Hippocampal formation (tissue), 2 donors: ENCODE measurements at regions not wholly inside any gene's neighbourhood (a gene's known extent, or its start where the extent isn't known, plus 50 kb on each side); places are given as distances from the start of the nearest gene placed in this dataset.

Experiments used
- DNase-seq, 2 donors: peaks; one replicate each; lab custom pipeline; 2025; lab: John Stamatoyannopoulos, UW

- no peak for DNase-seq
Observed at GRCh38 chr1:193806079-193807048, 620.0 kb upstream of the B3GALT2 start.

- no peak for DNase-seq
Observed at GRCh38 chr1:193799948-193800690, 613.7 kb upstream of the B3GALT2 start.

GRCh38 chr1:193799371-193799770 is 613.0 kb upstream of the B3GALT2 start:
- DNase-seq = no peak

GRCh38 chr1:193794239-193794638 is 607.8 kb upstream of the B3GALT2 start:
- DNase-seq = no peak

- DNase-seq = no peak
Observed at GRCh38 chr1:193791746-193792145, 605.3 kb upstream of the B3GALT2 start.

GRCh38 chr1:193787061-193787460 is 600.6 kb upstream of the B3GALT2 start:
- DNase-seq = no peak

- DNase-seq = no peak
Observed at GRCh38 chr1:193785850-193786420, 599.5 kb upstream of the B3GALT2 start.

- no peak for DNase-seq
Observed at GRCh38 chr1:193774536-193775323, 588.3 kb upstream of the B3GALT2 start.

- no peak for DNase-seq
Observed at GRCh38 chr1:193771596-193771995, 585.2 kb upstream of the B3GALT2 start.

- no peak for DNase-seq
Observed at GRCh38 chr1:193769651-193770050, 583.2 kb upstream of the B3GALT2 start.

- no peak for DNase-seq
Observed at GRCh38 chr1:193767886-193768285, 581.5 kb upstream of the B3GALT2 start.

- no peak for DNase-seq
Observed at GRCh38 chr1:193766329-193766728, 579.9 kb upstream of the B3GALT2 start.

GRCh38 chr1:193763266-193763665 is 576.9 kb upstream of the B3GALT2 start:
- no peak for DNase-seq

GRCh38 chr1:193762236-193762635 is 575.8 kb upstream of the B3GALT2 start:
- no peak for DNase-seq

- DNase-seq = no peak
Observed at GRCh38 chr1:193755441-193755840, 569.0 kb upstream of the B3GALT2 start.

- DNase-seq = no peak
Observed at GRCh38 chr1:193754732-193755427, 568.5 kb upstream of the B3GALT2 start.

- DNase-seq = no peak
Observed at GRCh38 chr1:193754151-193754550, 567.7 kb upstream of the B3GALT2 start.

- no peak for DNase-seq
Observed at GRCh38 chr1:193753038-193753756, 566.8 kb upstream of the B3GALT2 start.

- DNase-seq = no peak
Observed at GRCh38 chr1:193749868-193750267, 563.5 kb upstream of the B3GALT2 start.

GRCh38 chr1:193747579-193747978 is 561.2 kb upstream of the B3GALT2 start:
- no peak for DNase-seq
